Aorta (tissue), 5 donors: ENCODE measurements at regions not wholly inside any gene's neighbourhood (a gene's known extent, or its start where the extent isn't known, plus 50 kb on each side); places are given as distances from the start of the nearest gene placed in this dataset.

ENCODE experiments used
- ATAC-seq: fragments of 200-7000 bp; cut with Tn5 transposase; one replicate; pipeline ENCODE4 v1.9.1; 2022; ENCODE audit warnings: moderate library complexity; ENCODE audit not compliant: low FRiP score
- DNase-seq, 2 donors: peaks; one replicate each; pipeline ENCODE4 v3.0.0-alpha.2; 2020
- H3K27ac ChIP-seq, 2 donors: one replicate each; pipeline ENCODE4 v1.5.1; 2013; ENCODE audit warnings: low read length in 2 of 2, mild to moderate bottlenecking in 2 of 2, moderate library complexity in 2 of 2, control low read depth in 1 of 2, inconsistent platforms in 1 of 2, low read depth in 1 of 2
- H3K27me3 ChIP-seq, 2 donors: one replicate each; pipeline ENCODE4 v1.6.1; 2013; ENCODE audit warnings: control low read depth in 1 of 2, low read length in 1 of 2, mild to moderate bottlenecking in 1 of 2, moderate library complexity in 1 of 2; ENCODE audit not compliant: insufficient read depth in 2 of 2, control insufficient read depth in 1 of 2
- H3K36me3 ChIP-seq, 2 donors: one replicate each; pipeline ENCODE4 v1.6.1; 2013; ENCODE audit warnings: control low read depth in 1 of 2, low read length in 1 of 2, mild to moderate bottlenecking in 1 of 2; ENCODE audit not compliant: insufficient read depth in 2 of 2, control insufficient read depth in 1 of 2
- H3K4me1 ChIP-seq, 2 donors: one replicate each; pipeline ENCODE4 v1.6.1; 2013; ENCODE audit warnings: low read length in 2 of 2, control low read depth in 1 of 2, mild to moderate bottlenecking in 1 of 2, moderate library complexity in 1 of 2; ENCODE audit not compliant: insufficient read depth in 2 of 2, control insufficient read depth in 1 of 2
- H3K4me3 ChIP-seq, 2 donors: one replicate each; pipeline ENCODE4 v1.5.1; 2013; ENCODE audit warnings: low read length in 2 of 2, control low read depth in 1 of 2, mild to moderate bottlenecking in 1 of 2
- H3K9me3 ChIP-seq: one replicate; pipeline ENCODE4 v1.6.1; 2013; ENCODE audit warnings: mild to moderate bottlenecking, low read length; ENCODE audit not compliant: control insufficient read depth
- WGBS, 2 donors: extraction: QIAGEN DNeasy Blood & Tissue Kit; methylation state at CpG; one replicate each; pipeline ENCODE4 v1.1.7; 2013; 5-methylcytosine and 5-hydroxymethylcytosine counted together
- intact Hi-C, 2 donors: fragments of 100-400 bp; cut with DNase I; formaldehyde crosslinking; loops; one replicate each; pipeline versions ENCODE4 v1.14.2 to v1.15.0; 2022
- donor health status: healthy with polysubstance abuse.
- donor health status: Bipolar disorder and iron deficiency.
- donor health status: DM: no; HTN: no; CAD: no.
- donor health status: DM: no; HTN: no; CAD: no.
- donor health status: DM: yes; HTN: yes; CAD: no.

DNA sequence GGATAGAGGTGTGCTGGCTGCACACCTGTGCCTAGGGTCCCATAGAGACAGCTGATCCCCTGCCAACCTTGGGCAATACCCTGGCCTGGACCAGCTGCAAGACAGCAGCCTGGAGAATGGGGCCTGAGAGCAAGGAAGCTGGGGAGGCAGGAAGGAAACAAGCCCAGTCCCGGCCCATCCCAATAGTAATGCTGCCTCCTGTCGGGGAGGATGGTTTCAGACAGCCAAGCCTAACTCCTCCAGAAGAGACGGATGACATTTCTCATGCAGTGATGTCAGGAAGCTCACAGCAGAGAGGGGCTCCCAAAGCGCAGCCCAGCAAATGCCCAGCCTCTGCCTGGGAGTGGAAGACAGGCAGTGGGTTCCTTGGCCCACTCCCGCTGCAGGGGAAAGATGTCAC, 408.8 kb downstream of the OCA2 start:
- Histone ChIP-seq H3K36me3 (no peaks in the 10 kb centered on the region), H3K4me1 (no peaks in the 10 kb centered on the region), H3K27ac (no peak overlapping the region), H3K4me3 (no peak overlapping the region), H3K27me3 (no peaks in the 10 kb centered on the region), H3K9me3 (no peaks in the 10 kb centered on the region)
- WGBS, 2 donors: 67 to 79% methylated on average over 5 of the region's 5 CpGs
- ATAC-seq (no peak), DNase-seq (no peak)
- intact Hi-C loops: no loop called here

DNA sequence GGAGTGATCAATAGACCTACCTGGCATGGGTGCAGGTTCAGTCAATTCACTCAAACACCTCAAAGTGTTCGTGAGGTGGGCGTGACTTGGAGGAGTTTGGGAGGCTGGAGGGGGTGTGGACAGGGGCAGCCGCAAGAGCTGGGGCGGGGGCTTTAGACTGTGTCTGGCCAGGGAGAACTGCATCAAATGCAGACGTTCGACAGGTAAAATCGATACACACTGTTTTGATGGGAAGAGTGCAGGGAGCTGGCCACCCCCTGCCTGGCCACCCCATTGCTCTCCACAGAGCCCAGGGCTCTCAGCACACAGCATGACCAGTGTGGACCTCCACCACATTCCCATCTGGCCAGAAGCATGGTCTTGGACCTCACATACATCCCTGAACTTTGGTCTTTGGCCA, 412.1 kb downstream of the OCA2 start:
- 73 to 87% methylated on average over 7 of the region's 7 CpGs for WGBS, 2 donors
- intact Hi-C loops: no loop called here
- ATAC-seq: no peak

GRCh38 chr15:27686369-27686768, 412.7 kb downstream of the OCA2 start:
- Histone ChIP-seq H3K4me1 (no peaks in the 10 kb centered on the region), H3K9me3 (no peaks in the 10 kb centered on the region), H3K4me3 (no peak overlapping the region), H3K27ac (no peak overlapping the region), H3K36me3 (no peaks in the 10 kb centered on the region), H3K27me3 (no peaks in the 10 kb centered on the region)
- intact Hi-C loops: no loop called here
- DNase-seq: no peak
- no peak for ATAC-seq
- WGBS, 2 donors: 45 to 48% methylated on average over 3 of the region's 3 CpGs

More for the DNA sequence above, 412.1 kb downstream of the OCA2 start:
- H3K4me3 ChIP-seq: no peak overlapping the region
- no peaks in the 10 kb centered on the region for H3K36me3 ChIP-seq
- no peaks in the 10 kb centered on the region for H3K9me3 ChIP-seq
- DNase-seq: no peak
- no peak overlapping the region for H3K27ac ChIP-seq
- H3K4me1 ChIP-seq: no peaks in the 10 kb centered on the region
- H3K27me3 ChIP-seq: no peaks in the 10 kb centered on the region

- DNase-seq: no peak
- ATAC-seq: no peak
Observed at GRCh38 chr15:27685644-27686043, 413.5 kb downstream of the OCA2 start.

DNA sequence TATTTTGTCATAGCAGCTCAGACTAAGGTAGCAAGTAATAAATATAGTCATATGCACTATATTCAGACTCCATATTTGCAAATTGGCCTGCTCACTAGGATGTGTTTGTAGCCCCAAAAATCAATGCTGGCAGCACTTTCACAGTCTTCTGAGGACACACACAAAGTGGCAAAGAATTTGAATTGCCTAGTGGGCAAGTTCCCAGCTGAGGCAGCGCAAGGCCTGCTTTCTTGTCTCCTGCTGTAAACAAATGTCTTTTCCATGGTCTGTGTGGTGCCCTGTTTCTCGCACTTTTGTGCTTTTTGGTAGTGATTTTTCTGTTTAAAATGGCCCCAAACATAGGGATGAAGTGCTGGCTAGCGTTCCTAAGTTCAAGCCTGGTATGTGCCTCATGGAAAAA, 416.0 kb downstream of the OCA2 start:
- ATAC-seq (no peak), DNase-seq (no peak)
- Histone ChIP-seq H3K9me3 (no peaks in the 10 kb centered on the region), H3K36me3 (no peaks in the 10 kb centered on the region), H3K27ac (no peak overlapping the region), H3K4me1 (no peaks in the 10 kb centered on the region), H3K27me3 (no peaks in the 10 kb centered on the region), H3K4me3 (no peak overlapping the region)
- intact Hi-C loops: loop anchor here in 1 of 2 donors (2.0 kb wide), 1 partner anchor 28 kb away; no protein-coding TSS in a partner anchor
- 63% methylated on average over 3 of the region's 3 CpGs for WGBS, 2 donors

More at GRCh38 chr15:27685644-27686043, 413.5 kb downstream of the OCA2 start:
- no peaks in the 10 kb centered on the region for H3K4me1 ChIP-seq
- no peak overlapping the region for H3K4me3 ChIP-seq
- H3K27me3 ChIP-seq: no peaks in the 10 kb centered on the region
- H3K9me3 ChIP-seq: no peaks in the 10 kb centered on the region
- no peaks in the 10 kb centered on the region for H3K36me3 ChIP-seq
- 94 to 95% methylated on average over 6 of the region's 6 CpGs for WGBS, 2 donors
- no peak overlapping the region for H3K27ac ChIP-seq
- intact Hi-C loops: no loop called here

DNA sequence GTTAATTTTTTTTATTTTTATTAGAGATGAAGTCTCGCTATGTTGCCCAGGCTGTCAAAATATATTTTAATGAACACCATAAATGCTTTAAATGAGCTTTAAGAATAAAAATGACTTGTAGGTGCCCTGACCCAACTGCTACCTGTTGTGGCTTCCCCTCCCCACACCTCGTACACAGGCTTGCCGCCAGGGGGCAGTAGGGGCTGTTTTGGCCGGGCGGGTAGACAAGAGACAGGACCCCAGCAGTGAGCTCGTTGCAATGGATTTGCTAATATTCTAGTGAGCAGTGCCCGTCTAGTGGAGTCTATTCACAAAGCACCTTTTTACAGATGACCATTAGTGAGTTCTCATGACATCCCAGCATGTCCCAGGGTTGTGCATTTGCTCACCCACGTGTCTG, 418.1 kb downstream of the OCA2 start:
- intact Hi-C loops: no loop called here

DNA sequence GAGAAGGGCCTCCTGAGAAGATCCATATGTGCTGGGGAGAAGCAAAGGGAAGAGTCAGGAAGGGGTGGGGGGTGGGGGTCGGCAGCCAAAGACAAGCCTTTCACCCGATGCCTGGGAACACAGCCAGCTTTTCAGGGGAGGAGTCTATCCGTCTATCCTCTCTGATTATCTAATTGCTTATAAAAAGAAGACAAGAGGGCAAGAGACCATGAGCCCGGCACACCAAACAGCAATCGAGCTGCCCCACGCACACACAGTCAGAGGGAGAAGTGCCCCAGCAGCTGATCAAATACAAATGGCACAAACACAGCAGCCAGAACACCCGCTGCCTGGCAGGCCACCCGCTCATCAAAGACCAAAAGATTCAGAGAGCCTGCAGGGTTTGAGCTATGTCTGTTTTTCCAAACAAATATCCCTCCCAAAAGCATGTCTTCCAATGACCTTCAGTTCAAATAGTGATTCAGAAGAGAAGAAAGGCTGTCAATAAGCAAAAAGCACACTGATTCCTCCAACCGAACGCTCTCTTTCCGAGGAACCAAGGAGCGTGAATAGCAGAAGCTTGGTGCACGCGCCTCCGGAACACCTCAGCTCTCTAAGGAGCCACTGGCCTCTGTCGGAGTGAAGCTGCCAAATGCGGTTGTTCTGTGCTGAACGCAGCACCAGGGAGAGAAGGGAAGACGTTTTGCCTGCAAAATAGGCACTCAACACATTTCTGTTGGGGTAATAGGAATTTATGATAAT, 419.2 kb downstream of the OCA2 start:
- 22 to 31% methylated on average over 19 of the region's 19 CpGs for WGBS, 2 donors
- ATAC-seq (no peak), DNase-seq (no peak)
- Histone ChIP-seq H3K9me3 (peaks cover 1% of the 10 kb centered on the region), H3K4me3 (no peak overlapping the region), H3K36me3 (no peaks in the 10 kb centered on the region), H3K27me3 (no peaks in the 10 kb centered on the region), H3K4me1 (no peaks in the 10 kb centered on the region), H3K27ac (no peak overlapping the region)
- intact Hi-C loops: no loop called here

More for the DNA sequence above, 418.1 kb downstream of the OCA2 start:
- Histone ChIP-seq H3K4me3 (no peak overlapping the region), H3K27me3 (no peaks in the 10 kb centered on the region), H3K4me1 (no peaks in the 10 kb centered on the region), H3K27ac (no peak overlapping the region), H3K9me3 (peaks cover 1% of the 10 kb centered on the region), H3K36me3 (no peaks in the 10 kb centered on the region)
- no peak for DNase-seq
- no peak for ATAC-seq
- 51 to 84% methylated on average over 7 to 8 of the region's 8 CpGs for WGBS, 2 donors

DNA sequence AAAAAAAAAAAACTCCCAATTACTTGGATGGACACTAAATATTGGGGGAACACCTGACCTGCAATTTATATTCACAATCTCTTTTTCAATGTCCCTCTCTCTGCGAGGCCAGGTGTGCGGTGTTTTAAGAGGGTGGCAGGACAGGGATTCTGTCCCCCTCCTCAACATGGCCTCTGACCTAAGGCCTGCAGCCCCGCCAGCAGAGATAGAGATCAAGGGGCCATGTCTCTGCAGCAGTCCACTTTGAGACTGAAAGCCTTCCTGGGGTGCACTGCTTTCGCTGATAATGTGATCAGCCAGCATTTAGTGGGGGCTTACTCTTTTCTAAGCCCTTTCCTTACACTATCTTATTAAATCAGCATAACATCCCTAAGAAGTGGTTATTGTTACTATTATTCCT, 419.9 kb downstream of the OCA2 start:
- H3K9me3 ChIP-seq: peaks cover 1% of the 10 kb centered on the region
- H3K4me1 ChIP-seq: no peaks in the 10 kb centered on the region
- no peak for ATAC-seq
- H3K4me3 ChIP-seq: no peak overlapping the region
- 85 to 88% methylated on average over 4 of the region's 4 CpGs for WGBS, 2 donors
- H3K27ac ChIP-seq: no peak overlapping the region
- no peaks in the 10 kb centered on the region for H3K27me3 ChIP-seq
- no peaks in the 10 kb centered on the region for H3K36me3 ChIP-seq
- DNase-seq: no peak
- intact Hi-C loops: no loop called here

GRCh38 chr15:27677951-27678350, 421.2 kb downstream of the OCA2 start:
- Histone ChIP-seq H3K4me1 (no peaks in the 10 kb centered on the region), H3K27ac (no peak overlapping the region), H3K9me3 (peaks cover 1% of the 10 kb centered on the region), H3K36me3 (no peaks in the 10 kb centered on the region), H3K4me3 (no peak overlapping the region), H3K27me3 (no peaks in the 10 kb centered on the region)
- 88 to 90% methylated on average over 6 of the region's 6 CpGs for WGBS, 2 donors
- ATAC-seq (no peak), DNase-seq (no peak)
- intact Hi-C loops: no loop called here
